ENCODE measurements at regions not wholly inside any gene's neighbourhood (a gene's known extent, or its start where the extent isn't known, plus 50 kb on each side); places are given as distances from the start of the nearest gene placed in this dataset.

GRCh38 chr15:94855018-94855408 is 623.7 kb downstream of the MCTP2 start:
- DNase-seq (ENCODE audit: low read depth): no peak
- no peak for TF ChIP-seq CTCF (IDR thresholded peaks at IDR 0.05; ENCODE audit: control insufficient read depth, insufficient read depth, low read depth, low read length, missing control alignments)
- H3K4me3 ChIP-seq (ENCODE audit: control insufficient read depth, low read depth, low read length): no peak overlapping the region

- no peak overlapping the region for H3K4me3 ChIP-seq (ENCODE audit: control insufficient read depth, low read depth, low read length)
- no peak for TF ChIP-seq CTCF (IDR thresholded peaks at IDR 0.05; ENCODE audit: control insufficient read depth, insufficient read depth, low read depth, low read length, missing control alignments)
- no peak for DNase-seq (ENCODE audit: low read depth)
Observed at GRCh38 chr15:94855409-94856266, 624.3 kb downstream of the MCTP2 start.

GRCh38 chr15:94856267-94856854 is 625.0 kb downstream of the MCTP2 start:
- no peak for TF ChIP-seq CTCF (IDR thresholded peaks at IDR 0.05; ENCODE audit: control insufficient read depth, insufficient read depth, low read depth, low read length, missing control alignments)
- H3K4me3 ChIP-seq (ENCODE audit: control insufficient read depth, low read depth, low read length): no peak overlapping the region
- DNase-seq (ENCODE audit: low read depth): no peak

- no peak for TF ChIP-seq CTCF (IDR thresholded peaks at IDR 0.05; ENCODE audit: control insufficient read depth, insufficient read depth, low read depth, low read length, missing control alignments)
- no peak for DNase-seq (ENCODE audit: low read depth)
- H3K4me3 ChIP-seq (ENCODE audit: control insufficient read depth, low read depth, low read length): no peak overlapping the region
Observed at GRCh38 chr15:94857466-94857865, 626.1 kb downstream of the MCTP2 start.

- H3K4me3 ChIP-seq (ENCODE audit: control insufficient read depth, low read depth, low read length): no peak overlapping the region
- TF ChIP-seq CTCF (IDR thresholded peaks at IDR 0.05; ENCODE audit: control insufficient read depth, insufficient read depth, low read depth, low read length, missing control alignments): no peak
- no peak for DNase-seq (ENCODE audit: low read depth)
Observed at GRCh38 chr15:94858011-94858410, 626.6 kb downstream of the MCTP2 start.

- no peak for TF ChIP-seq CTCF (IDR thresholded peaks at IDR 0.05; ENCODE audit: control insufficient read depth, insufficient read depth, low read depth, low read length, missing control alignments)
- no peak overlapping the region for H3K4me3 ChIP-seq (ENCODE audit: control insufficient read depth, low read depth, low read length)
- no peak for DNase-seq (ENCODE audit: low read depth)
Observed at GRCh38 chr15:94858449-94858848, 627.1 kb downstream of the MCTP2 start.

All from AG09309 (cell line).